ENCODE measurements at regions not wholly inside any gene's neighbourhood (a gene's known extent, or its start where the extent isn't known, plus 50 kb on each side); places are given as distances from the start of the nearest gene placed in this dataset.

GRCh38 chr11:31861011-31861410 lies 49.9 kb upstream of the PAX6 start:
- Histone ChIP-seq H3K4me2 (ENCODE audit: insufficient read depth, low read length) (no peak overlapping the region), H3K36me3 (ENCODE audit: control insufficient read depth, insufficient read depth, low read length) (no peaks in the 10 kb centered on the region), H3K27ac (ENCODE audit: extremely low read depth, low read depth, low read length) (no peak overlapping the region), H3K4me1 (replicated peaks in 1 of 2; ENCODE audit: control insufficient read depth in 2 of 2, insufficient read depth in 2 of 2, low read length in 2 of 2) (no peaks in the 10 kb centered on the region), H3K9me3 (replicated peaks; ENCODE audit: control insufficient read depth, insufficient read depth, low read depth, low read length) (0 out of 2 replicates have a peak, but pooled peaks cover 1% of the 10 kb centered on the region), H3K4me3 (no peak overlapping the region), H4K20me1 (replicated peaks; ENCODE audit: control insufficient read depth, insufficient read depth, low read length) (no peaks in the 10 kb centered on the region), H3K27me3 (ENCODE audit: control insufficient read depth in 2 of 2, insufficient read depth in 2 of 2, low read length in 2 of 2) (no peaks in the 10 kb centered on the region), H2AFZ (ENCODE audit: low read depth, low read length) (no peak overlapping the region), H3K79me2 (ENCODE audit: control insufficient read depth, insufficient read depth, low read length) (no peaks in the 10 kb centered on the region), H3K9ac (ENCODE audit: insufficient read depth in 1 of 2, low read depth in 2 of 2, low read length in 2 of 2) (no peak overlapping the region), H3K9me1 (ENCODE audit: control insufficient read depth, insufficient read depth, low read length) (no peaks in the 10 kb centered on the region)
- DNase-seq (ENCODE audit: extremely low read depth in 1 of 4, low spot score in 3 of 4) (no peak), FAIRE-seq (no peak), ATAC-seq (no peak)
- ChIA-PET POLR2A (interaction anchor here (0.9 kb wide), 1 partner anchor 11 kb away, joined by 3 read pairs; no protein-coding TSS in a partner anchor), CTCF (ENCODE audit: low intra/inter-chr PET ratio) (no interaction called here)
- TF ChIP-seq ZNF316 (IDR thresholded peaks at IDR 0.05) (no peak), CHD1 (IDR thresholded peaks at IDR 0.05; ENCODE audit: low read length) (no peak), NCOA6 (IDR thresholded peaks at IDR 0.05) (no peak), ZNF695 (CRISPR knock-in tag; IDR thresholded peaks at IDR 0.05) (no peak), ARHGAP35 (IDR thresholded peaks at IDR 0.05; ENCODE audit: partially characterized antibody) (no peak)
- in situ Hi-C loops (cut with MboI) (no loop called here), intact Hi-C loops (cut with micrococcal nuclease) (no loop called here)
- BruUV-seq (replicated peaks), result no TSS peak
- WGBS (ENCODE audit: insufficient coverage, low coverage, missing lambda C conversion rate), result 0% methylated on average over 3 of the region's 3 CpGs
